Activated T-helper 17 cell treated with anti-CD3 and anti-CD28 coated beads, Interleukin-2, amount 50 U/mL, for 72 hours (primary cell): ENCODE measurements at regions not wholly inside any gene's neighbourhood (a gene's known extent, or its start where the extent isn't known, plus 50 kb on each side); places are given as distances from the start of the nearest gene placed in this dataset.

Experiments
- ATAC-seq: fragments of 150-1000 bp; cut with Tn5 transposase; replicated peaks from 2 replicates; pipeline ENCODE4 v1.10.0; 2021; ENCODE audit warnings: mild to moderate bottlenecking, moderate library complexity
- H3K27ac Mint-ChIP-seq: one replicate; pipeline ENCODE4 v1.8.0; 2022; ENCODE audit warnings: mixed read lengths
- H3K27me3 Mint-ChIP-seq: one replicate; pipeline ENCODE4 v1.8.0; 2022; ENCODE audit warnings: mixed read lengths
- H3K36me3 Mint-ChIP-seq: one replicate; pipeline ENCODE4 v1.8.0; 2022; ENCODE audit warnings: low read depth, mild to moderate bottlenecking, mixed read lengths
- H3K4me1 Mint-ChIP-seq: one replicate; pipeline ENCODE4 v1.8.0; 2022; ENCODE audit warnings: mixed read lengths
- H3K4me3 Mint-ChIP-seq: one replicate; pipeline ENCODE4 v1.8.0; 2022; ENCODE audit warnings: mild to moderate bottlenecking, mixed read lengths
- H3K9me3 Mint-ChIP-seq: one replicate; pipeline ENCODE4 v1.8.0; 2022; ENCODE audit warnings: mixed read lengths

- Mint-ChIP-seq H3K36me3 (no peaks in the 10 kb centered on the region), H3K4me1 (no peaks in the 10 kb centered on the region), H3K9me3 (peaks cover 6% of the 10 kb centered on the region), H3K27me3 (peaks cover 5% of the 10 kb centered on the region), H3K4me3 (no peak overlapping the region), H3K27ac (no peak overlapping the region)
- ATAC-seq = no peak
These were observed 451.3 kb downstream of the NTRK3 start for GRCh38 chr15:87805117-87805820.

GRCh38 chr15:87804451-87804850 lies 452.1 kb downstream of the NTRK3 start:
- Mint-ChIP-seq H3K4me1 (no peaks in the 10 kb centered on the region), H3K4me3 (no peak overlapping the region), H3K36me3 (no peaks in the 10 kb centered on the region), H3K27ac (no peak overlapping the region), H3K9me3 (peaks cover 6% of the 10 kb centered on the region), H3K27me3 (peaks cover 5% of the 10 kb centered on the region)
- ATAC-seq = no peak

- Mint-ChIP-seq H3K27ac (no peak overlapping the region), H3K4me3 (no peak overlapping the region), H3K4me1 (no peaks in the 10 kb centered on the region), H3K36me3 (no peaks in the 10 kb centered on the region), H3K27me3 (peaks cover 4% of the 10 kb centered on the region), H3K9me3 (peaks cover 6% of the 10 kb centered on the region)
- no peak for ATAC-seq
These were observed 456.7 kb downstream of the NTRK3 start for GRCh38 chr15:87799838-87800237.

GRCh38 chr15:87799428-87799827 lies 457.1 kb downstream of the NTRK3 start:
- Mint-ChIP-seq H3K27me3 (no peaks in the 10 kb centered on the region), H3K27ac (no peak overlapping the region), H3K4me3 (no peak overlapping the region), H3K36me3 (no peaks in the 10 kb centered on the region), H3K4me1 (no peaks in the 10 kb centered on the region), H3K9me3 (peaks cover 6% of the 10 kb centered on the region)
- ATAC-seq = no peak

DNA sequence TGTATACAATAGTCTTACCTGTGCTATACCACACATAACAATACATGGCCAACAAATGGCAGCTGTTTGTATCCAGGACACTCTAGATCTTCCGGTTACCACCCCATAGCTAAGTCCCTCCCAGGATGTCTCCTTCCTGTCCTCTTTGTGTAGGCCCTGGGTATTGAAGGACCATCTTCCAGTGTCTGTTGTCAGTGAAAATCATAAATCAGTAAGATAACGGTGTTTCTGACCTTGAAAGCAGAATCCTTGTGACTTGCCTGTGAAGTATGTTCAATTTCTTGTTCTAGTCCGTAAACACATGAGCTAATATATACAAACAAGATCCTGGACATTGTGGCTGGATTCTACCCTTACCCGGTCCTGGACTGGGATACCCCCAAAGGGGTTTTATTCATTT lies 462.8 kb downstream of the NTRK3 start:
- Mint-ChIP-seq H3K27me3 (peaks cover 3% of the 10 kb centered on the region), H3K27ac (no peak overlapping the region), H3K4me1 (no peaks in the 10 kb centered on the region), H3K36me3 (no peaks in the 10 kb centered on the region), H3K9me3 (no peaks in the 10 kb centered on the region), H3K4me3 (no peak overlapping the region)
- ATAC-seq = no peak

GRCh38 chr15:87792250-87793040 lies 464.1 kb downstream of the NTRK3 start:
- Mint-ChIP-seq H3K36me3 (no peaks in the 10 kb centered on the region), H3K27ac (no peak overlapping the region), H3K4me3 (no peak overlapping the region), H3K9me3 (no peaks in the 10 kb centered on the region), H3K27me3 (peaks cover 3% of the 10 kb centered on the region), H3K4me1 (no peaks in the 10 kb centered on the region)
- ATAC-seq = no peak

DNA sequence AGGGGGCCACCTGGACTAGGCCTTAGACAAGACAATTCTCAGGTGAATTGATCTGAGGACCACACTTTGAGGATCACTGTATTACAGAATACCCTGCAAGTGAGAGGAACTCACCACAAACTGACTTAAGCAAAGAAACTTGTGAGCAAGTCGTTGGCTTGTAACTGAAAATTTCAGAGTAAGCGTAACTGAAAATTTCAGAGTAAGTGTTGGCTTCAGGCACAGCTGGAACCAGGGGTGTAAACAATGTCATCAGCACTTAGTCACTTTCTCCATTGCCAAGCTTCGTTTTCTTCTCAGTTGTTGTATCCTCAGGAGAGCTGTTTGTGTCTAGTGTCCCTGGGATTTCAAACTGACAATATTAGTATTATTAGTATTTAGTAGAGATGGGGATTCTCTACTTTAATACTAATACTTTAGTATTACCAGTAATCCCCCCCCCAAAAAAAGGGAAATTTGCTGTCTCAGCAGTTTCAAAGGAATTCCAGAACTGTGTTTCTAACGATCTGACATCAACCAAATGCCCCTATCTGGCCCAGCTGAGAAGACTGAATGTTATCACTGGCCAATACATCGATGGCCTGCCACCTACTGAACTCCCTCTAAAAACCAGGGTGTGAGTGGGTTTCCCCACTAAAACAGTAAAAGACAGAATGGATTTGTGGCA lies 474.4 kb downstream of the NTRK3 start:
- Mint-ChIP-seq H3K27ac (no peak overlapping the region), H3K36me3 (no peaks in the 10 kb centered on the region), H3K4me1 (no peaks in the 10 kb centered on the region), H3K9me3 (no peaks in the 10 kb centered on the region), H3K27me3 (peaks cover 6% of the 10 kb centered on the region), H3K4me3 (no peak overlapping the region)
- no peak for ATAC-seq

DNA sequence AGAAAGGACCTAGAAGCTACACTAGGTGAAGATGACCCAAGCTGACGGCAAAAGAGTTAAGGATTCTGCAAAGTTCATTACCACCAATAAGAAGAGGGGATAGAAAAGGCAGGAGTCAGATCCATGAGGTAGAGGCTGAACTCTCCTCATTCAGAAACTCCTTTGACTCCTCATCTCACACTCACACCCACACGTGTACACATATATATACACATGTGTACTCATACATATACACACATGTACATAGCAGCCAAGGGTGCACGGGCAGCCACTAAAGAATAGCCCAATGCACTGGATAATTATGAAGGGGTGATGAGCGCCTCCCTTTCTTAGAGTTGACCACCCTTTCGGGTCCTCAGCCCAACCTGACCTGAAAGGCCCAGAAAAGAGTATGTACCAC lies 476.8 kb downstream of the NTRK3 start:
- no peak overlapping the region for H3K27ac Mint-ChIP-seq
- no peaks in the 10 kb centered on the region for H3K9me3 Mint-ChIP-seq
- no peak for ATAC-seq
- H3K36me3 Mint-ChIP-seq = no peaks in the 10 kb centered on the region
- H3K27me3 Mint-ChIP-seq = peaks cover 3% of the 10 kb centered on the region
- no peaks in the 10 kb centered on the region for H3K4me1 Mint-ChIP-seq
- H3K4me3 Mint-ChIP-seq = no peak overlapping the region

DNA sequence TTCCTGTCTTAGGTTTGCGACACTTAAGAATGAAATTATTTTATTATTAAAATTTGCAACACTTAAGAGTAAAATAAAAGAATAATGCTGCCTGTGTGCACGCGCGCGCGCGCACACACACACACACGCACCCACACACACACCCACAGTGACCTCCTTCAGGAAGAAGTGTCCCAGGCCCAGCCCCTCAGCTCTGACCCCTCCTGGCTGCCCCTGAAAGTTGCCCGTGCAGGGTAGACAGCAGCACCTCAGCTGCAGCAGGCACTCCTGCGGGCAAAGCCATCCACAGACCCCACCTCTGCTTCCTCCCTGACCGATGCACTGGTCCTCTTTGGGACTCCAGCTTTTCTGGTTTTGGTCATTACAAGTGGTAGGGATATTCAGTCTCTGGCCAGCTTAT lies 478.2 kb downstream of the NTRK3 start:
- Mint-ChIP-seq H3K9me3 (no peaks in the 10 kb centered on the region), H3K27me3 (peaks cover 3% of the 10 kb centered on the region), H3K4me1 (no peaks in the 10 kb centered on the region), H3K4me3 (no peak overlapping the region), H3K36me3 (no peaks in the 10 kb centered on the region), H3K27ac (no peak overlapping the region)
- no peak for ATAC-seq

DNA sequence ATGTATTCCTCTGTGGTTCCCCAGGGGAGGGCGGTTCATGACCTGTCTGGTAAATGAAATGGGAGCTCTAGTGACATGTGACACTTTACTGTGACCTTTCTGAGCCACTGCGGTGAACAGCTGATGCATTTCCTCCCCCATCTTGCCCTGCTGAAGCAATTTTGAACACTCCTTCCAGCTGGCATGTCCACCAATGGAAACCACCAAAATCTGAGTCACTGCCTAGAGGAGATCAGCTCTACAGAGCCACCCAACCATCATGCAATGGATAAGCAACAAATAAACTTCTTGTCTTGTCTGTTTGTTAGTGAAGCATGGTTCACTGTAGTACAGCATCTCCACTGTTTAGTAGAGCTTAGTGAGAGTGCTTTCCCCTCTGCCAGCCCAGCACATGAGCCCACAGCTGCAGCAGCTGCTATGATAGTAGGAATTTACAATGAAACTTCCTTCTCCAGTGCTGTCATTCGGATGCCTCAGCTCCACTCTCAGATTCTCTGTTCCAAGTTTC lies 479.4 kb downstream of the NTRK3 start:
- no peaks in the 10 kb centered on the region for H3K9me3 Mint-ChIP-seq
- no peak for ATAC-seq
- no peak overlapping the region for H3K27ac Mint-ChIP-seq
- no peaks in the 10 kb centered on the region for H3K36me3 Mint-ChIP-seq
- no peaks in the 10 kb centered on the region for H3K4me1 Mint-ChIP-seq
- peaks cover 3% of the 10 kb centered on the region for H3K27me3 Mint-ChIP-seq
- H3K4me3 Mint-ChIP-seq = no peak overlapping the region

DNA sequence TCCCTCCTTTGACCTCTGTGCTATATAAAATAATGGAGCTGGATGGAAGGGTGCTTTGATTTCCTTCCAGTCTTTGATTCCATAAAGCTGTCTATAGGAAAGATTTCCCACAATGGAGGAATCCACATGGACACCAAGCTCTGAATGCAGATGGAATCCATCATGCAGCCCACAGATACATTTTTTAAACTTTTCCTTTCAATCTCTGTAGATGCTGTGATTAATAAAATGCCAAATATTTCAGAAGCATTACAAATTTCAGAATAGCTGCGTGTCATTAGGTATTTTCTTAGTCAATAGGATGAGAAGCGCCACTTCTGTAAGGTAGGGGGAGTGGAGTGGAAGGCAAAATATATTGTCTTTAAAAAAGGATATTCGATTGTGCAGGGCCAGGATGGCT lies 489.0 kb downstream of the NTRK3 start:
- Mint-ChIP-seq H3K9me3 (peaks cover 11% of the 10 kb centered on the region), H3K27ac (no peak overlapping the region), H3K4me1 (no peaks in the 10 kb centered on the region), H3K4me3 (no peak overlapping the region), H3K36me3 (no peaks in the 10 kb centered on the region), H3K27me3 (peaks cover 20% of the 10 kb centered on the region)
- ATAC-seq = no peak

DNA sequence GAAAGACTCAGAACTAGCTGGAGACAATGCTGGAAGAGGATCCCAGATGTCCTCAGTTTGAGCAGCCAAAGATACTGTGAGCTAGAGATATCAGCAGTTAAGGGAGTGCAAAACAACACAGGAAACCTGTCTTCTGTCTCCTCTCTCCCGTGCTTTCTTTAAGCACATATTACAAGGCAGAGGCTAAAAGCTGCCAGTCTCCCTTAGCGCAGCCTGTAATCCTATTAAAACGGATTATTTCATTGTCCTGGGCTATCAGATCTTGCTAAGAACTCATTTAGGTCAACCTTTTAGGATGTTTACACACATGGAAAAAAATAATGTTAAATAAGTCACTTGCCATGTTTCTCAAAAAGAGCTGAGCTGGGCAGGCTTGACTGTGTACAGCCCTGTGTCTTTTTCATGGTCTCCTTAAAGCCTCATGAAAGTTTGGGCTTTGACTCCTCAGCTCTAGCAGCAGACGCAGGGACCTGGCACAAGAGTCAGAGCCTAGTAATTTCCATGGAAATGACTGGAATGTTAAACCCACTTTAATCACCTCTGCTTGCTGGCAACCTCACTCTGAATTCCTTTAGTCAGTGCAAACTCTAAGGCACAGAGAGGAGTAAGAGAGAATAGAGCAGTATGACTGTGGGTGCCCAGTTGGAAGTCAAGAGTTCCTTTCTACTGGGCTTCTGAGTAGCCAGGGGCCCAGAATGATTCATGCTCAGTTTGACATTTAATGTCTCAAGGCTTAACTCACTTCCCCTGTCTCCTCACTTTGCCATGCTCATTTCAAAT lies 491.9 kb downstream of the NTRK3 start:
- peaks cover 5% of the 10 kb centered on the region for H3K9me3 Mint-ChIP-seq
- H3K27ac Mint-ChIP-seq = no peak overlapping the region
- no peak overlapping the region for H3K4me3 Mint-ChIP-seq
- H3K27me3 Mint-ChIP-seq = peaks cover 17% of the 10 kb centered on the region
- H3K36me3 Mint-ChIP-seq = no peaks in the 10 kb centered on the region
- ATAC-seq = no peak
- H3K4me1 Mint-ChIP-seq = peaks cover 11% of the 10 kb centered on the region

- Mint-ChIP-seq H3K4me1 (peaks cover 11% of the 10 kb centered on the region), H3K27me3 (peaks cover 14% of the 10 kb centered on the region), H3K27ac (no peak overlapping the region), H3K36me3 (no peaks in the 10 kb centered on the region), H3K9me3 (peaks cover 3% of the 10 kb centered on the region), H3K4me3 (no peak overlapping the region)
- ATAC-seq = no peak
These were observed 492.7 kb downstream of the NTRK3 start for GRCh38 chr15:87763837-87764236.
